ENCODE measurements at regions not wholly inside any gene's neighbourhood (a gene's known extent, or its start where the extent isn't known, plus 50 kb on each side); places are given as distances from the start of the nearest gene placed in this dataset.

- no peaks in the 10 kb centered on the region for H3K4me1 ChIP-seq (ENCODE audit: control insufficient read depth, insufficient read depth, low read length)
- H3K4me3 ChIP-seq (ENCODE audit: low read depth in 2 of 2, low read length in 2 of 2): no peak overlapping the region
- ATAC-seq (no peak), DNase-seq (ENCODE audit: low read depth, low spot score) (no peak)
- ChIA-PET CTCF (no interaction called here), POLR2A (no interaction called here)
- no TSS peak for BruUV-seq (replicated peaks)
- TF ChIP-seq POLR2AphosphoS5 (IDR thresholded peaks at IDR 0.05; ENCODE audit: low read depth, low read length) (no peak), SIN3A (IDR thresholded peaks at IDR 0.05; ENCODE audit: borderline replicate concordance, insufficient read depth, low read depth, low read length) (no peak), TCF7L2 (IDR thresholded peaks at IDR 0.05; ENCODE audit: low read depth, low read length) (no peak), REST (IDR thresholded peaks at IDR 0.05; ENCODE audit: insufficient read depth in 1 of 2, low read depth in 2 of 2, low read length in 1 of 2) (no peak), CTCF (IDR thresholded peaks at IDR 0.05) (no peak)
- in situ Hi-C loops (cut with HindIII; ENCODE audit: low pct_unique_long_range_greater_than_20kb, low sequenced_read_pairs) (no loop called here), intact Hi-C loops (cut with micrococcal nuclease; ENCODE audit: unreplicated experiment) (no loop called here)
- H3K27me3 ChIP-seq (ENCODE audit: control insufficient read depth, insufficient read depth, low read length): no peaks in the 10 kb centered on the region
- no peaks in the 10 kb centered on the region for H3K36me3 ChIP-seq (ENCODE audit: control insufficient read depth, insufficient read depth, low read length)
- H3K27ac ChIP-seq (ENCODE audit: low read length): no peak overlapping the region
- no peaks in the 10 kb centered on the region for H3K9me3 ChIP-seq (ENCODE audit: control insufficient read depth, insufficient read depth, low read depth, low read length)
Observed at GRCh38 chr1:116825207-116825719, 71.0 kb downstream of the CD2 start.

DNA sequence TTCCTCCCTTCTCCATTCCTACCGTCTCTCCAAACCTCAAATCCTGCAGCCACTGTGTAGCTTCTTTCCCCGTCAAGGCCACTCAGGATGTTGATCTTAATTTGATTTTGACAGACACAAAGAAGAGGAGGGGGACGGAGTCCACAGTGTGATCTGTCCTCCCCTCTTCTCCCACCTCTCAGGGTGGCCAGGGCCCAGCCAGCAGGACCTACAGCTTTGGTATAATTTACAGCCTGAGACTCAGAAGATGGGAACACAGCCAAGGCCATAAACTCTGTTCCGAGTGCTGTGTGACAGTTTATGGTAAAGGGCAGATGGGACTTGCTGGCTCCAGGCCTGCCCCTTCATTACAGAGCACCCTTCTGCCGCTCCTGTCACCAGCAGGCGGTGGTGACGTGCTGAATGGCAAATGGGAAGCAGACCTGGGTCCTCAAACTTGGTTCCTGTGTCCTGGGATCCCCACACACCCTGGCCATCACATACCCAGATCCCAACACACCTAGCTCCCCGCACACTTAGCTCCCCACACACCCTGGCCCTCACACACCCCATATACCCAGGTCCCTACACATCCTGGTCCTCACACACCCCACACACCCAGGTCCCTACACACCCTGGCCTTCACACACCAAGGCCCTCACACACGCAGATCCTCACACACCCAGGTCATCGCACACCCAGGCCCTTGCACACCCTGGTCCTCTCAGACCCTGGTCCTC lies 71.6 kb downstream of the CD2 start:
- ChIA-PET POLR2A (no interaction called here), CTCF (no interaction called here)
- Histone ChIP-seq H3K27ac (ENCODE audit: low read length) (no peak overlapping the region), H3K4me3 (ENCODE audit: low read depth in 2 of 2, low read length in 2 of 2) (no peak overlapping the region), H3K4me1 (ENCODE audit: control insufficient read depth, insufficient read depth, low read length) (no peaks in the 10 kb centered on the region), H3K36me3 (ENCODE audit: control insufficient read depth, insufficient read depth, low read length) (no peaks in the 10 kb centered on the region), H3K9me3 (ENCODE audit: control insufficient read depth, insufficient read depth, low read depth, low read length) (no peaks in the 10 kb centered on the region), H3K27me3 (ENCODE audit: control insufficient read depth, insufficient read depth, low read length) (no peaks in the 10 kb centered on the region)
- no TSS peak for BruUV-seq (replicated peaks)
- DNase-seq (ENCODE audit: low read depth, low spot score): no peak
- in situ Hi-C loops (cut with HindIII; ENCODE audit: low pct_unique_long_range_greater_than_20kb, low sequenced_read_pairs): no loop called here
- ATAC-seq: no peak
- TF ChIP-seq SIN3A (IDR thresholded peaks at IDR 0.05; ENCODE audit: borderline replicate concordance, insufficient read depth, low read depth, low read length): no peak
- TF ChIP-seq TCF7L2 (IDR thresholded peaks at IDR 0.05; ENCODE audit: low read depth, low read length): no peak
- TF ChIP-seq CTCF (IDR thresholded peaks at IDR 0.05): no peak
- no peak for TF ChIP-seq REST (IDR thresholded peaks at IDR 0.05; ENCODE audit: insufficient read depth in 1 of 2, low read depth in 2 of 2, low read length in 1 of 2)
- no peak for TF ChIP-seq POLR2AphosphoS5 (IDR thresholded peaks at IDR 0.05; ENCODE audit: low read depth, low read length)
- intact Hi-C loops (cut with micrococcal nuclease; ENCODE audit: unreplicated experiment): no loop called here

All from Panc1 (cell line).